ENCODE measurements at regions not wholly inside any gene's neighbourhood (a gene's known extent, or its start where the extent isn't known, plus 50 kb on each side); places are given as distances from the start of the nearest gene placed in this dataset.
"Not testable (repeated sequence)": the region's sequence is repeated elsewhere in the genome, so short reads cannot be mapped to it uniquely, and the experiment has no call there.

DNA sequence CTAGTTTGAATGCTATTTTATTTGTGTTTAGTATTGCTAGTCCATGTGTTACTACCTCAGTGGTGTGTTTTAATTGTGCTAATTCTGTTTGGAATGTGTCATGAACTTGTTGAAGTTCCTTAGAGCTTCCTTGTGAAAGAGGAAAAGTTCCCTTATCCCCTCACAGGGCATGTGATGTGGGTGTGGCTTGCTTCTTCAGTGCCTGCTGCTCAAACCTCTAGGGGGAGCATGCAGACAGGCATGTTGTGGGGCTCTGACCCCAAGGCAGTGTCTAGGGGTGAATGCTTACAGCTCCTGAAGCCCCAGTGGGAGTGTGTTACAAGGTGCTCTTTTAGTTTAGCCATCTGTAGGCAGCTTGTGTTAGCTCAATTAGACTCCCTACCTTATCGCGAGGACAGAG lies 86.5 kb downstream of the MAGED4 start:
- peak; percentile 36 for TF ChIP-seq CTCF (IDR thresholded peaks at IDR 0.05; ENCODE audit: low read depth, low read length, missing control alignments)
- H3K4me3 ChIP-seq (replicated peaks; ENCODE audit: low read depth, low read length), result no peak overlapping the region
- no peak for DNase-seq (ENCODE audit: extremely low read depth, low read depth)

GRCh38 chrX:52277666-52278065 lies 91.2 kb upstream of the XAGE2 start:
- H3K4me3 ChIP-seq (replicated peaks; ENCODE audit: low read depth, low read length), result no peak overlapping the region
- no peak for TF ChIP-seq CTCF (IDR thresholded peaks at IDR 0.05; ENCODE audit: low read depth, low read length, missing control alignments)
- no peak for DNase-seq (ENCODE audit: extremely low read depth, low read depth)

GRCh38 chrX:52280812-52281211 lies 88.0 kb upstream of the XAGE2 start:
- DNase-seq (ENCODE audit: extremely low read depth, low read depth), result no peak
- H3K4me3 ChIP-seq (replicated peaks; ENCODE audit: low read depth, low read length), result no peak overlapping the region

DNA sequence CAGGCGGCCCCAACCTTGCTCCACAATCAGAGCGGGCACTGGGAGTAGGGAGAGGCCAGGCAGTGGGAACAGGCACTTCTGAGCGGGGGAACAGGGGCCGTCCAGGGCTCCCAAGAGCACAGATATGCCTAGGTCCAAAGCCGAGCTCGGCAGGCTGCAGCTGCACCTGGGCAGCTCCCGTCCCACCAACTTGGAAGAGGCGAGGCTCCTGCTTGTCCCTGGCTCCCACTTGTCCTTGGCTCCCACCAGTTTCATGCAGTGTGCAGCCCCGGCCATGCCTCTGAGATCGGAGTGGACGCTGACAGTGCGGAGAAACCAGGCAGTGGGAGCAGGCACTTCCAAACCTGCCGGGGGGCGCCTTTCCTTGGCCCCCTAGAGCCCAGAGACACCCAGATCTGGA lies 84.0 kb upstream of the XAGE2 start:
- no peak for TF ChIP-seq CTCF (IDR thresholded peaks at IDR 0.05; ENCODE audit: low read depth, low read length, missing control alignments)

More at GRCh38 chrX:52280812-52281211, 88.0 kb upstream of the XAGE2 start:
- no peak for TF ChIP-seq CTCF (IDR thresholded peaks at IDR 0.05; ENCODE audit: low read depth, low read length, missing control alignments)

GRCh38 chrX:52298968-52299367 lies 69.9 kb upstream of the XAGE2 start:
- DNase-seq (ENCODE audit: extremely low read depth, low read depth); H3K4me3 ChIP-seq (replicated peaks; ENCODE audit: low read depth, low read length): not testable (repeated sequence)

More for the DNA sequence above, 84.0 kb upstream of the XAGE2 start:
- no peak for DNase-seq (ENCODE audit: extremely low read depth, low read depth)
- no peak overlapping the region for H3K4me3 ChIP-seq (replicated peaks; ENCODE audit: low read depth, low read length)

DNA sequence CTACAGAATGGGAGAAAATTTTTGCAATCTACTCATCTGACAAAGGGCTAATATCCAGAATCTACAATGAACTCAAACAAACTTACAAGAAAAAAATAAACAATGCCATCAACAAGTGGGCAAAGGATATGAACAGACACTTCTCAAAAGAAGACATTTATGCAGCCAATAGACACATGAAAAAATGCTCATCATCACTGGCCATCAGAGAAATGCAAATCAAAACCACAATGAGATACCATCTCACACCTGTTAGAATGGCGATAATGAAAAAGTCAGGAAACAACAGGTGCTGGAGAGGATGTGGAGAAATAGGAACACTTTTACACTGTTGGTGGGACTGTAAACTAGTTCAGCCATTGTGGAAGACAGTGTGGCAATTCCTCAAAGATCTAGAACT lies 60.3 kb upstream of the XAGE2 start:
- not testable (repeated sequence) for DNase-seq (ENCODE audit: extremely low read depth, low read depth); H3K4me3 ChIP-seq (replicated peaks; ENCODE audit: low read depth, low read length)

All from HFF-Myc (cell line).